GF-D8 (cell line): ENCODE measurements at regions not wholly inside any gene's neighbourhood (a gene's known extent, or its start where the extent isn't known, plus 50 kb on each side); places are given as distances from the start of the nearest gene placed in this dataset.

Experiments used
- DNase-seq: peaks from one replicate; lab custom pipeline; 2025; lab: John Stamatoyannopoulos, UW

GRCh38 chr6:140594806-140595128, 1220.3 kb upstream of the CITED2 start:
- no peak for DNase-seq

- DNase-seq, result no peak
Observed at GRCh38 chr6:140592877-140593276, 1218.4 kb upstream of the CITED2 start.

- DNase-seq, result no peak
Observed at GRCh38 chr6:140590641-140591040, 1216.2 kb upstream of the CITED2 start.

DNA sequence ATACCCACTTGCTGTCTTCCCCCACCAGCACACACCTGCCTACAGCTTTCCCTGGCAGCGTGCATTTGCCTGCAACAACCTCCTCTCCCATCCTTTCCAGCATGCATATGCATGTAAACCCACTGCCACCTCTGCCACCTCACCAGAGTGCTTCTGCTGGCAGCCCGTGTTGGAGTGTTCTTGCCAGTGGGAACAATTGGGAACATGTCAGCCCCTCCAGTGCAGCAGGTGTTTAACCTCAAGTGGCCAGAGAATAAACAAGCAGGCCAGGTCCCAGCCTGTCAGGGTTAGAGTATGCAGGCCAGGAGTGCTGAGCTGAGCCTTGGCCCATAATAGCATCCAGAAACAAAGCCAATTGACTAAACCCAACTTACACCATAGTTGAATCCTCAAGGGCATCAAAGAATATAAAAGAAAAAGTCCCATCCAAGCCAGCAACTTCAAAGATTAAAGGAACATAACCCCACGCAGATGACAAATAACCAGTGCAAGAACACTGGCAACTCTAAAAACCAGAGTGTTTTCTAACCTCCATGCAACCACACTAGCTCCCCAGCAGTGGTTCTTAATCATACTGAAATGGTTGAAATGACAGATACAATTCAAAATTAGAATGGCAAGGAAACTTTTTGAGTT, 1212.1 kb upstream of the CITED2 start:
- no peak for DNase-seq

DNA sequence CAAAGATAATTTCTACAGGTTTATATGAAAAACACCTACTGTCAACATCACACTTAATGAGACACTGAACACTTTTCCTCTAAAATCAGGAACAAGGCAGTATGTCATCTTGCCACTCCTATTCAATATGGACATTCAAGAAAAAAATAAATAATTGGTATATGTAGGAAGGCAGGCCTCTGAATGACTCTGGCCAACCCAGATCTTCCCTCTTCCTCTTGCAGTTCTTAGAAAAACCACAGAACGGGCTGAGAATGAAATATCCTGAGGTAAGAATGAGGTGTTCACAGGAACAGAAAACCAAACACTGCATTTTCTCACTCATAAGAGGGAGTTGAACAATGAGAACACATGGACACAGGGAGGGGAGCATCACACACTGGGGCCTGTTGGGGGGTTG, 1207.2 kb upstream of the CITED2 start:
- DNase-seq, result no peak

DNA sequence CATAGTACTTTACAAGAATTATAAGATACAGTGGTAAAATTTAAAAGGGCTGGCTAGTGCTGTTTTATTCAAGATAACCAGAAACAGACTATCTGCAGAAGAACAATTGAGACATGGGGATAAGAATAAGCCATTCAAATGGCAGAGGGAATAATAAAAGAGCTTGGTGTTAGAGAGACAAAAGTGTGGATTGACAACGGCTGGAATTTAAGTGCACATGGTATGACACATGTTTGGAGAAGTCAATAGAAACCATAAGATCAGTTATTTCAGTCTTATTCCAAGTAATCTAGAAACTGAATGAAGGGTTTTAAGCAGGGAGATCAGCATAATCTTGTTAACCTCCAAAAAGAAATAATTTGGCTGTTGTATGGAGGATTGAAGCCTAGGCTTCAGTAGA, 1205.5 kb upstream of the CITED2 start:
- no peak for DNase-seq

GRCh38 chr6:140576004-140576555, 1201.6 kb upstream of the CITED2 start:
- no peak for DNase-seq

DNA sequence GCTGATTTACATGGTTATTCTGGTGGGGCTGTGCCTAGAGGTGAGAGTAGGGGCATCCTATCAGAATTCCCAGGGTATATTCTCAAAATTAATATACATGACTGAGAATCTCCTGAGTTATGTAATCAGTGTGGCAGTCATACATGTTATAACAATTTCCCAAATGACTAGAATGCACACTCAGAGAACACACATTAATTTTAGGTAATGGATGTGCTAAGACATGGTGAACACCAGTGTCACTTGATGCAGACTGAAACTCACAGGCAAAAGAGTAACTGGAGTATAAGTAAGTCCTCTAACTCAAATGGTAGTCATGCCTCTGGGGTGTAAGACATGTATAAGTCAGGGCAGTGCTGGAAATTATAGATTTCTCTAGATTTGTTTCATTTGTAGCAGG, 1198.4 kb upstream of the CITED2 start:
- DNase-seq, result no peak

DNA sequence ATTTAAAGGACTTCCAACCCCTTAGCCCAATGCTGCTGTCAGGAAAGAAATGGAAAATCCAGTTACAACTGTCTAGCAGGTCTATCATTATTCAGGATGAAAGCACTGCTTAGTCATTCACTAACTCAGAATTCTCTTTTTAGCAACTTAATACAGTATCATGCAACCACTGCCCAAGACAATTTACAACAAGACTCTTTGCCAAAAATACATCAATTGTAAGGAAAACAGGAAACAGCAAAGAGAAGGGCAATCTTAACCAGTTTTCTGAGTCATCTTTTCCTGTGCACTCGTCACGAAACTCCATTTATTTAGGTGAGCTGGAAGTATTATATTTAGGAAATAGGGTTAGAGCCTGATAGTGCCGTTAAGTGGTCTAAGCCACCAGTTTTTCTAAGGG, 1197.7 kb upstream of the CITED2 start:
- DNase-seq, result no peak

DNA sequence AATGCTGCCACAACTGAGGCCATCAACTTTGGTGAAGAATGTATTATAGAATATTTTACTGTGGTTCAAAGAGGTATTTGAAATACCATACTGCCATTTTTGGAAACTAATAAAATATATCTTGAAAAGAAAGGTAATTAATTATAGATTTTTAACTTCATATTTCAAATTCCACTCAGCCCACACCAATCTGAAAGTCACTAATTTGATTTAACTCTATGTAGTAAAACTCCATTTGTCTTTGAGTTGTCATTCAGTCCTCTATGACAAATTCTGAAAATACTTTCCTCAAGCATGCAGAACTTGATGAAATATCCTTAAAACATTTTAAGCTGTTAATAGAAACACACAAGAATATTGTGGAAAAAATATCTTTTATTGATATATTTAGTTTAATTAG, 1196.7 kb upstream of the CITED2 start:
- no peak for DNase-seq

- DNase-seq, result no peak
Observed at GRCh38 chr6:140567466-140567865, 1193.0 kb upstream of the CITED2 start.

DNA sequence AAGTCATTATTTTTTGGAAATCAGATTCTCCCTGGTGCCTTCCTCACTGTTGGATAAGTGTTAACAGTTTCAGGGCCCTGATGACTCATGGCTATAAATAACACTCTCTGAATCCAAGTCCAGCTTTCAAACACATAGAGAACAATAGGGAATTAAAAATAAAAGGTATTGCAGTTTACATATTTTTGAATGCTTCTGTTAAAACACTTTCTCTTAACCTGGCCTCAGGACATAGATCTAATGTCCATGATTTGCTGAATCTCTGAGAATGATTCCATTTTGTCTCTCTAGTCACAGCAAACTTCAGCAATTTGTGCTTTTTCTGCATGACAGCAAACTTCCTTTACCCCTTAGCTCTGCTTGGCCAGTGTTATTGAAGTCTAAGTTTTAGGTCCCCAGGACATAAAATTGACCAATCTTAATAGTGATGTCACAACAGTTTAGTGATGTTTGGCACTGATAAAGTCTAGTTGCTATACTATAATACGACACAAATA, 1192.4 kb upstream of the CITED2 start:
- no peak for DNase-seq

DNA sequence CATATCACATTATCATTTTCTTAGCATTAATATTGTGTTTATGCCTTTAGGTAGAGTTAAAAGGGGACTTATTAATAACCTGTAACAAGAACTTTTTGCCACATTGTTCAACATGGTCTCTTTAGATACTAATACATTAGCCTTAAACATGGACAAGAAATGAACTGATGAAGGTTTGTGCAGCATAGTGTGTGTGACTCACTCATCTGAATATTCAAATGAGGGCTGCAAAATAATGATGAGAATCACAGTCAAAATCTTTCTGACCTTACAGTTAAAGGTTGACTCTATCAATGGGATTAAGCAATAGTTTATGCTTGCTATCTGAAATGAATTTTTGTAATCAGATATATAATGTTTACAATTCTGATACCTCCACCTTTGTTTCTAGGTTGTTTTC, 1189.3 kb upstream of the CITED2 start:
- no peak for DNase-seq

- DNase-seq, result no peak
Observed at GRCh38 chr6:140561701-140562100, 1187.3 kb upstream of the CITED2 start.

DNA sequence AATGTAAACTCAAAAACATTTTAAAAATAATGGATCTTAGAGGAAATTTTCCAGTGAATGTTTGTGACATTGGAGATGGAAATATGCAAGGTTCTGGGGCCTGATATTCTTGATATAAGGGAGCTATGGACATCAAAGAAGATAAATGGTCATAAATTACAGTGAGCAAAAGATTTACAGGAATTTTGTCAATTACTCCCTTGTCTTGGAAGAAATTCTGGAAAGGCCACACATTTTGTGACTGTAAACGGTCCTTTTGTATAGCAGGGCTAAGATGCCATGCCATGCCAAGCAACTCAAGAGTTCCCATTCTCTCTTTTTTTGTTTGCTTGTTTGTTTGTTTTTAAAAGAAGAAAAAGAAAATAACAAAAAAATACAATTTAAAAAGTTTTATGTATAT, 1186.2 kb upstream of the CITED2 start:
- no peak for DNase-seq

DNA sequence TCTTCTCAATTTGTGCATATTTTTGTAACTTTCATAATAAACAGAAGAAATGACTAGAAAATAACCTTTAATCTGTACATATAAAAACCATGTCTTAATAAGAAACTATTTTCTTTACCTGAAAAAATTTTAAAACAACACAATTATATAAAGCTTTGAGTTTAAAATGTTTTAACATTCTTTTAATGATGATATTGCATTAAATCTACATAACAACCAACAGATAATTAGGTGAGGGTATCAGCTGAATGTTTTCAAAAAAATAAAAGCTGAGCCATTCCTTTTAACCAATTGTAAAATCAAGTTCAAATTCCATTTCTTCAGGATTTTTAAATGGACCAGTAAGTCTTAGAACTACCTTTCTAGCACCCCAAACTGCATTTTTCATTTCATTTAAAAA, 1185.0 kb upstream of the CITED2 start:
- no peak for DNase-seq

- no peak for DNase-seq
Observed at GRCh38 chr6:140554421-140554820, 1180.0 kb upstream of the CITED2 start.

- DNase-seq, result no peak
Observed at GRCh38 chr6:140548366-140548765, 1173.9 kb upstream of the CITED2 start.

DNA sequence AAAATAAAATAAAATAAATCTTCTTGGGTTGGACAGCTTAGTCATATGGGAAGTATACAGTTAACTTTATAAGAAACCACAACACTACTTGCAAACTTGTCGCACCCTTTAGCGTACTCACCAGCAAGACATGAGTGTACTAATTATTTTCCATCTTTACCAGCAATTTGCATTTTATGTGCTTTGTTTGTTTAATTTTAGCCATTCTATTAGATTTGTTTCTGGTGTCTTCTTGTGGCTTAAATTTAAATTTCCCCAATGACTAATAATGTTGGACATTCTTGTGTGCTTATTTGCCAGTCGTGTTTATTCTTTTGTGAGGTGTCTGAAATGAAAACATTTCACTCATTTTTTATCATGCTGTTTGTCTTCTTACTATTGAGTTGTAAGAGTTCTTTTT, 1172.2 kb upstream of the CITED2 start:
- DNase-seq, result no peak

DNA sequence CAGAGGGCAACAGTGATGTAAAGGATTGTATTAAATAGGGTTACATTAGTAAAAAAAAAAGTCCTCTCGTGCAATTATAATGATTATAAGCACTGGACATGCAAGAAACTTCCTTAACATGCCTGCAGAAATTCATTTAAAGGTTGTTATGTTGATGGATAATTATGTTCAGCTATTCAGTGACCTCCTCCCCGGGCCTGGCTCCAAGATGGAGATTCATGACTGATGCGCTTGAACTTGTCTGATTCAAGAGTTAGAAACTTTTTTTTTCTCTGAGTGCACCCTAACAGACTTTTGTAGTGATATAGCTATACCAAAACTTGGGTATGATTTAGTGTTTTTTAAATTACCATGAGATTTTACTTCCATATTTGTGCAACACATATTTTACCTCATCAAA, 1170.0 kb upstream of the CITED2 start:
- no peak for DNase-seq

DNA sequence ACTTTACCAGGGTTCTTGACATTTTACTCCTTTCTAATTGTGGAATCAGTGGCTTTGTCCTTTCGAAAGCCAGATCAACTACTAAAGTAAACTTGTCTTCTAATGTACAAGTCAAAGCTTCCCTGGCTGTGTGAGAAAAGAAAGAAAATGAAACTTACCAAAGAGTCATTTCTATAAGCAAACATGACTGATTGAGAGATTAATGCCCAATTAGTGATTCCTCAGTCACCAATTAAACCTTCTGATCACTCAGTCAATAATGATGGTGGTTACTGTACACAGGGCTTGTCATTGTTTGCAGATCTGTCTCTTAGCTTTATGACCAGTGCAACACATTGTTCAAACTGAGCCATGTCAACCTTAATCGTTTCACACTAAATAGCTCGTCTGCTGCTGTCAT, 1168.4 kb upstream of the CITED2 start:
- no peak for DNase-seq

DNA sequence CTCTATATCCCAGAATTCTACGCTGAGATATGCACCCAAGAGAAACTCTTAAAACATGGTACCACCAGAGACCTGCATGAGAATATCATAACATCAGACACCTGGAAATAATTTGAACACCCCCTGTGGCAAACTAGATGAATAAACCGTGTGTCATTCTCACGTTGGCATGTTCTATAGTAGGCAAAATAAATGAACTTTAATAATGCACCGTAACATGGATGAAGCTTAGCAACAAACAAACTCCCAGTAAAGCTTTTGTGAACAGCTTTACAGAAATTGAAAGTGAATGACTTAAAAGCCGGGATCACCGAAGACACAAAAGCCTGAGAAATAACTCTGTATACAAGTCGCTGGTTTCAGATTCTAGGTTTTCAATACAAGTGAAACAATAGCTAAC, 1166.8 kb upstream of the CITED2 start:
- no peak for DNase-seq

DNA sequence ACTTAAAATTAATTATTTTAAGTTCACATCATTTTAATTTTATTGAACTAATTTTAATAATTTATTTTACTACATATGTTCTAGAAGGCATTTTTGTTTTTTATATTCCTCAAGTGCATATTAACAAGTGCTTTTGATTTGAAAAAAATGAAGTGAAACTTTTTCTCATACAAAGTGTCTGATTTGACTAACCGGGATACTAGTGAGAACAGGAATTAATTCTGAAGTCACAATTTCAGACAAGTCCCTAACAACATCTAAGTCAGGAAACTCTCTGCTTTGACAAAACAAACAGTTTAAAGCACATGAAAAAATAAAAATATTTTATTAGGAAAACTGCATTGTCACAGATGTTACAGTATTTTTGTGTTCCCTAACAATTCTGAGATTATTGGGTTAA, 1166.3 kb upstream of the CITED2 start:
- no peak for DNase-seq

DNA sequence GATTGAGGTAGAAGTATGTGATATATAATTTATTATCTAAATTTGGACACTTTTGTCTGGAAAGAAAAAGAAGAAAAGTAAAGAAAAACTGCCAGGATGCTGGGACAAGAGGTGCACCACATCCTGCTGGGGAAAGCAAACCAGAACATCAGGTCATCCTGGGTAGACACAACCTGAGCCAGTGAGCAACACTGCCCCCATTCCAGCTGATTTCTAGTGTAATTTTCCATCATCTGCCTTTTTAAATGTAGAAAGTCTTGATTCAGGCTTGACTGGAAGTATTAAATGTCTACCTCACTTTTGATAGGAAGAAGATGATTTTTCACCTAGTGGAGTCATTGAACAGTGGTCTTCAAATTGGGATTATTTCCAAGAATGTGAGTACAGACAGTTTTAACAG, 1164.5 kb upstream of the CITED2 start:
- DNase-seq, result no peak
